ENCODE measurements at regions not wholly inside any gene's neighbourhood (a gene's known extent, or its start where the extent isn't known, plus 50 kb on each side); places are given as distances from the start of the nearest gene placed in this dataset.

- POLR2A ChIA-PET = interaction anchor here (0.7 kb wide), 1 partner anchor 870 kb away, joined by 3 read pairs; no protein-coding TSS in a partner anchor
- no peak for ATAC-seq
- Histone ChIP-seq H3K79me2 (ENCODE audit: control insufficient read depth, insufficient read depth, low read length) (no peaks in the 10 kb centered on the region), H3K9me3 (replicated peaks; ENCODE audit: control insufficient read depth, insufficient read depth, low read depth, low read length) (no peaks in the 10 kb centered on the region), H3K4me2 (ENCODE audit: insufficient read depth, low read length) (no peak overlapping the region), H3K9ac (ENCODE audit: insufficient read depth in 1 of 2, low read depth in 2 of 2, low read length in 2 of 2) (no peak overlapping the region), H3K27me3 (ENCODE audit: control insufficient read depth in 2 of 2, insufficient read depth in 2 of 2, low read length in 2 of 2) (peaks cover 0 to 8% of the 10 kb centered on the region in 2 experiments; a peak in 2 of 5 replicates), H3K4me3 (no peak overlapping the region), H3K4me1 (replicated peaks in 1 of 2; ENCODE audit: control insufficient read depth in 2 of 2, insufficient read depth in 2 of 2, low read length in 2 of 2) (peaks cover 0 to 6% of the 10 kb centered on the region in 2 experiments; a peak in 2 of 5 replicates), H3K36me3 (ENCODE audit: control insufficient read depth, insufficient read depth, low read length) (no peaks in the 10 kb centered on the region), H2AFZ (ENCODE audit: low read depth, low read length) (no peak overlapping the region), H4K20me1 (replicated peaks; ENCODE audit: control insufficient read depth, insufficient read depth, low read length) (0 out of 2 replicates have a peak, but pooled peaks cover 4% of the 10 kb centered on the region), H3K9me1 (ENCODE audit: control insufficient read depth, insufficient read depth, low read length) (no peaks in the 10 kb centered on the region), H3K27ac (ENCODE audit: extremely low read depth, low read depth, low read length) (no peak overlapping the region)
- CTCF ChIA-PET (ENCODE audit: low intra/inter-chr PET ratio) = no interaction called here
- FAIRE-seq = no peak
- BruUV-seq (replicated peaks) = no TSS peak
- in situ Hi-C loops (cut with MboI) (loop anchor here (5.0 kb wide), 1 partner anchor 1230 kb away; no protein-coding TSS in a partner anchor), intact Hi-C loops (cut with micrococcal nuclease) (no loop called here)
- DNase-seq (ENCODE audit: extremely low read depth in 1 of 4, low spot score in 3 of 4) = no peak
- TF ChIP-seq TCF7 (IDR thresholded peaks at IDR 0.05; ENCODE audit: borderline replicate concordance) (no peak), TCF7L2 (IDR thresholded peaks at IDR 0.05; ENCODE audit: low read depth, low read length) (no peak), RBFOX2 (IDR thresholded peaks at IDR 0.05; ENCODE audit: low read depth, low read length) (no peak), SMARCB1 (IDR thresholded peaks at IDR 0.05; ENCODE audit: insufficient read length, low read depth) (no peak), ZKSCAN8 (CRISPR knock-in tag; IDR thresholded peaks at IDR 0.05) (no peak), POLR2H (tag; IDR thresholded peaks at IDR 0.05; ENCODE audit: low read depth) (no peak), HES1 (IDR thresholded peaks at IDR 0.05; ENCODE audit: low read depth) (no peak), ZFX (CRISPR knock-in tag; IDR thresholded peaks at IDR 0.05) (no peak), ARID2 (IDR thresholded peaks at IDR 0.05) (no peak), ZNF253 (CRISPR knock-in tag; conservative IDR thresholded peaks at IDR 0.05) (no peak), NFIX (CRISPR knock-in tag; IDR thresholded peaks at IDR 0.05; ENCODE audit: low read depth) (no peak)
- WGBS (ENCODE audit: insufficient coverage, low coverage, missing lambda C conversion rate) = 0% methylated on average over 1 of the region's 1 CpG
Measured at GRCh38 chr2:129927696-129928095, 51.8 kb upstream of the RAB6C start.
